OCI-LY7 (cell line): ENCODE measurements at regions not wholly inside any gene's neighbourhood (a gene's known extent, or its start where the extent isn't known, plus 50 kb on each side); places are given as distances from the start of the nearest gene placed in this dataset.

Experiments used
- EZH2phosphoT487 ChIP-seq: fragments of 200-600 bp; sonication (generic); IDR thresholded peaks from 2 replicates; pipeline ENCODE4 v1.6.1; 2018; ENCODE audit warnings: low read depth, borderline replicate concordance, mild to moderate bottlenecking, mixed run types, antibody characterized with exemption, low read length, moderate library complexity, mixed read lengths
- TF ChIP-seq, protein P1 (sequence below): fragments of 200-600 bp; sonication (generic); conservative IDR thresholded peaks from 2 replicates; pipeline ENCODE4 v1.5.1; 2014; ENCODE audit warnings: mild to moderate bottlenecking, antibody characterized with exemption, low read length, moderate library complexity, mixed read lengths

GRCh38 chr1:13878021-13878420 is 178.0 kb downstream of the PRDM2 start:
- TF ChIP-seq, protein P1, sequence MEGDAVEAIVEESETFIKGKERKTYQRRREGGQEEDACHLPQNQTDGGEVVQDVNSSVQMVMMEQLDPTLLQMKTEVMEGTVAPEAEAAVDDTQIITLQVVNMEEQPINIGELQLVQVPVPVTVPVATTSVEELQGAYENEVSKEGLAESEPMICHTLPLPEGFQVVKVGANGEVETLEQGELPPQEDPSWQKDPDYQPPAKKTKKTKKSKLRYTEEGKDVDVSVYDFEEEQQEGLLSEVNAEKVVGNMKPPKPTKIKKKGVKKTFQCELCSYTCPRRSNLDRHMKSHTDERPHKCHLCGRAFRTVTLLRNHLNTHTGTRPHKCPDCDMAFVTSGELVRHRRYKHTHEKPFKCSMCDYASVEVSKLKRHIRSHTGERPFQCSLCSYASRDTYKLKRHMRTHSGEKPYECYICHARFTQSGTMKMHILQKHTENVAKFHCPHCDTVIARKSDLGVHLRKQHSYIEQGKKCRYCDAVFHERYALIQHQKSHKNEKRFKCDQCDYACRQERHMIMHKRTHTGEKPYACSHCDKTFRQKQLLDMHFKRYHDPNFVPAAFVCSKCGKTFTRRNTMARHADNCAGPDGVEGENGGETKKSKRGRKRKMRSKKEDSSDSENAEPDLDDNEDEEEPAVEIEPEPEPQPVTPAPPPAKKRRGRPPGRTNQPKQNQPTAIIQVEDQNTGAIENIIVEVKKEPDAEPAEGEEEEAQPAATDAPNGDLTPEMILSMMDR: no peak
- TF ChIP-seq EZH2phosphoT487: no peak
